ENCODE measurements at regions not wholly inside any gene's neighbourhood (a gene's known extent, or its start where the extent isn't known, plus 50 kb on each side); places are given as distances from the start of the nearest gene placed in this dataset.

GRCh38 chr6:3943331-3943765, 94.2 kb downstream of the FAM50B start:
- 0 out of 4 replicates have a peak overlapping the region, but pooled peaks of 1 of the 2 experiments have one; percentile 23 for H3K9ac ChIP-seq (ENCODE audit: insufficient read depth in 1 of 2, low read depth in 2 of 2, low read length in 2 of 2)
- no peaks in the 10 kb centered on the region for H3K36me3 ChIP-seq (ENCODE audit: control insufficient read depth, insufficient read depth, low read length)
- no peak for FAIRE-seq
- WGBS (ENCODE audit: insufficient coverage, low coverage, missing lambda C conversion rate): 2% methylated on average over 12 of the region's 12 CpGs
- no peak for DNase-seq (ENCODE audit: extremely low read depth in 1 of 4, low spot score in 3 of 4)
- intact Hi-C loops (cut with micrococcal nuclease) (no loop called here), in situ Hi-C loops (cut with MboI) (no loop called here)
- no peak overlapping the region for H3K27ac ChIP-seq (ENCODE audit: extremely low read depth, low read depth, low read length)
- ATAC-seq: no peak
- no peaks in the 10 kb centered on the region for H3K9me1 ChIP-seq (ENCODE audit: control insufficient read depth, insufficient read depth, low read length)
- no peak overlapping the region for H3K4me3 ChIP-seq
- peaks cover 28 to 37% of the 10 kb centered on the region in 2 experiments for H3K27me3 ChIP-seq (ENCODE audit: control insufficient read depth in 2 of 2, insufficient read depth in 2 of 2, low read length in 2 of 2)
- no peak overlapping the region for H3K4me2 ChIP-seq (ENCODE audit: insufficient read depth, low read length)
- H3K4me1 ChIP-seq (replicated peaks in 1 of 2; ENCODE audit: control insufficient read depth in 2 of 2, insufficient read depth in 2 of 2, low read length in 2 of 2): peaks cover 0 to 8% of the 10 kb centered on the region in 2 experiments; a peak in 2 of 5 replicates
- TF ChIP-seq NUFIP1 (IDR thresholded peaks at IDR 0.05; ENCODE audit: partially characterized antibody): no peak
- TF ChIP-seq ZNF778 (CRISPR knock-in tag; IDR thresholded peaks at IDR 0.05): no peak
- TF ChIP-seq ZFP30 (CRISPR knock-in tag; IDR thresholded peaks at IDR 0.05; ENCODE audit: borderline replicate concordance): no peak
- no peak for TF ChIP-seq ZFP1 (CRISPR knock-in tag; IDR thresholded peaks at IDR 0.05)
- TF ChIP-seq ZNF696 (CRISPR knock-in tag; conservative IDR thresholded peaks at IDR 0.05): no peak
- no peak for TF ChIP-seq MECOM (CRISPR knock-in tag; IDR thresholded peaks at IDR 0.05)
- no peak for TF ChIP-seq ZNF512 (tag; IDR thresholded peaks at IDR 0.05)
- no peak for TF ChIP-seq ESRRA (IDR thresholded peaks at IDR 0.05; ENCODE audit: borderline replicate concordance, low read depth)
- no peak for TF ChIP-seq SRSF3 (IDR thresholded peaks at IDR 0.05; ENCODE audit: insufficient read depth, low read length)
- no peak for TF ChIP-seq CBX8 (IDR thresholded peaks at IDR 0.05; ENCODE audit: borderline replicate concordance, extremely low read depth, low read depth, low read length, poor library complexity, severe bottlenecking)
- no peak for TF ChIP-seq XRCC3 (IDR thresholded peaks at IDR 0.05)
- no peak for TF ChIP-seq ZNF184 (CRISPR knock-in tag; IDR thresholded peaks at IDR 0.05)
- no peak for TF ChIP-seq ZC3H11A (IDR thresholded peaks at IDR 0.05; ENCODE audit: low read depth, low read length)
- no peak for TF ChIP-seq ZNF232 (CRISPR knock-in tag; IDR thresholded peaks at IDR 0.05)
- no peak overlapping the region for H2AFZ ChIP-seq (ENCODE audit: low read depth, low read length)
- H3K9me3 ChIP-seq (replicated peaks; ENCODE audit: control insufficient read depth, insufficient read depth, low read depth, low read length): no peaks in the 10 kb centered on the region
- H4K20me1 ChIP-seq (replicated peaks; ENCODE audit: control insufficient read depth, insufficient read depth, low read length): no peaks in the 10 kb centered on the region
- ChIA-PET POLR2A (interaction anchor here (0.9 kb wide), 1 partner anchor 10 kb away, joined by 3 read pairs; no protein-coding TSS in a partner anchor), CTCF (ENCODE audit: low intra/inter-chr PET ratio) (no interaction called here)
- BruUV-seq (replicated peaks): no TSS peak
- no peaks in the 10 kb centered on the region for H3K79me2 ChIP-seq (ENCODE audit: control insufficient read depth, insufficient read depth, low read length)
